GM13976 (cell line): ENCODE measurements at regions not wholly inside any gene's neighbourhood (a gene's known extent, or its start where the extent isn't known, plus 50 kb on each side); places are given as distances from the start of the nearest gene placed in this dataset.
"Not testable (repeated sequence)": the region's sequence is repeated elsewhere in the genome, so short reads cannot be mapped to it uniquely, and the experiment has no call there.

Source experiments
- DNase-seq: peaks from one replicate; pipeline ENCODE4 v3.0.0; 2012; ENCODE audit warnings: low spot score
- in situ Hi-C: fragments of 300-500 bp; cut with MboI; formaldehyde crosslinking; loops from one replicate; pipeline ENCODE4 v1.12.0; 2022; ENCODE audit warnings: low sequenced_read_pairs, mixed read lengths, inconsistent platforms; ENCODE audit not compliant: unreplicated experiment
- TF ChIP-seq, protein P1 (sequence below): IDR thresholded peaks from 2 replicates; pipeline ENCODE4 v1.5.1; 2012; ENCODE audit warnings: borderline replicate concordance, mild to moderate bottlenecking; ENCODE audit not compliant: insufficient read depth; ENCODE audit errors: extremely low read depth, missing control alignments, control extremely low read depth

DNA sequence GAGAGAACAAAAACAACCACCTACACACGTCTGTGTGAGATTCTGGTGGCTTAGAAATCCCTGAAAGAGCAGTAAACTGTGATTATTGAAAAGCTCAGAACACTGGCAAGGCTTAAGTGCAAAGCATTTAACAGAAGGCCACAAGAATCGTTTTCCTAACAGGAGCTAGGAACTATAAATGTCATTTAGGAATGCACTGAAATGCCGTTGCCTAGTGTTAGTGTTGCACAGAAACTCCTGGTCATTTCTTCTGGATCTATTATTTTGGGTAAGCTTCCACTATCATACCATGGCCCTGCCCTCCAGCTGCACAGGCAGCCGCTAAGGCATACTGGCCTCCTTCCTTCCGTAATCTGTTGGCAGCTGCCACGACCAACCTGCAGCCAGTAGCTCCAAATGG is 923.2 kb downstream of the NLGN4X start:
- DNase-seq: no peak
- TF ChIP-seq, protein P1, sequence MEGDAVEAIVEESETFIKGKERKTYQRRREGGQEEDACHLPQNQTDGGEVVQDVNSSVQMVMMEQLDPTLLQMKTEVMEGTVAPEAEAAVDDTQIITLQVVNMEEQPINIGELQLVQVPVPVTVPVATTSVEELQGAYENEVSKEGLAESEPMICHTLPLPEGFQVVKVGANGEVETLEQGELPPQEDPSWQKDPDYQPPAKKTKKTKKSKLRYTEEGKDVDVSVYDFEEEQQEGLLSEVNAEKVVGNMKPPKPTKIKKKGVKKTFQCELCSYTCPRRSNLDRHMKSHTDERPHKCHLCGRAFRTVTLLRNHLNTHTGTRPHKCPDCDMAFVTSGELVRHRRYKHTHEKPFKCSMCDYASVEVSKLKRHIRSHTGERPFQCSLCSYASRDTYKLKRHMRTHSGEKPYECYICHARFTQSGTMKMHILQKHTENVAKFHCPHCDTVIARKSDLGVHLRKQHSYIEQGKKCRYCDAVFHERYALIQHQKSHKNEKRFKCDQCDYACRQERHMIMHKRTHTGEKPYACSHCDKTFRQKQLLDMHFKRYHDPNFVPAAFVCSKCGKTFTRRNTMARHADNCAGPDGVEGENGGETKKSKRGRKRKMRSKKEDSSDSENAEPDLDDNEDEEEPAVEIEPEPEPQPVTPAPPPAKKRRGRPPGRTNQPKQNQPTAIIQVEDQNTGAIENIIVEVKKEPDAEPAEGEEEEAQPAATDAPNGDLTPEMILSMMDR: no peak
- in situ Hi-C loops: no loop called here

DNA sequence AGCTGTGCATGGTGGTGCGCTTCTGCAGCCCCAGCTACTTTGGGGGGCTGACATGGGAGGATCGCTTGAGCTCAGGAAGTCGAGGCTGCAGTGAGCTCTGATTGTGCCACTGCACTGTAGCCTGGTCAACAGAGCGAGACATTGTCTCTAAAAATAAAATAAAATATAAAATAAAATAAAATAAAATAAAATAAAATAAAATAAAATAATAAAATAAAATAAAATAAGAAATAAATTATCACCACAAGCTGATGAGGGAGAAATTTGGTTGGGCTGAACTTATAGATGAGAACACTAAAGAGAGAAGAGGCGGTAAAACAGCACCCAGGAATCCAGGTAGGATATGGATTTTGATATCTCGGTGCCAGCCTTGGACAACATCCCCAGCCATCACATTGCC is 933.7 kb downstream of the NLGN4X start:
- TF ChIP-seq, protein P1: no peak
- in situ Hi-C loops: no loop called here
- DNase-seq: no peak

DNA sequence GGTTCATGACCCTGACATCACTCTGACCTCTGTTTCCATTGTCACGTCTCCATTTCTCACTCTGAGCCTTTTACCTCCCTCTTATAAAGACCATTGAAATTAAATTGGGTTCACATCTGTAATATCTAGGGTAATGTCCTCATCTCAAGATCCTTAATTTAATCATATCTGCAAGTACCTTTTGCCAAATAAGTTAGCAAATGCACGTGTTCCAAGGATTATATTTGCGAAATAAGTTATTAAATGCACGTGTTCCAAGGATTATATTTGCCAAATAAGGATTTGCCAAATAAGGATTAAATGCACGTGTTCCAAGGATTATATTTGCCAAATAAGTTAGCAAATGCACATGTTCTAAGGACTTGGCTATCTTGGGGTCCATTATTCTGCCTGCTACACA is 938.0 kb downstream of the NLGN4X start:
- in situ Hi-C loops: no loop called here
- TF ChIP-seq, protein P1: no peak
- no peak for DNase-seq

DNA sequence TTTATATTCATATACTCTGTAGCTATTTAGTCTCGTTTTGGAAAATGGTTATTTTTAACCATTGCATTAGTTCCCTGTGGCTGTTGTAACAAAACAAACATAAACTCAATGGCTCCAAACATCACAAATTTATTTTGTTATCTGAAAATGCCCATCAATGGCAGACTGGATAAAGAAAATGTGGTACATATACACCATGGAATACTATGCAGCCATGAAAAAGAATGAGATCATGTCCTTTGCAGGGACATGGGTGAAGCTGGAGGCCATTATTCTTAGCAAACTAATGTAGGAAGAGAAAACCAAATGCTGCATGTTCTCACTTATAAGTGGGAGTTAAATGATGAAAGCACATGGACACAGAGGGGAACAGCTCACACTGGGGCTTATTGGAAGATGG is 938.7 kb downstream of the NLGN4X start:
- DNase-seq, in situ Hi-C loops: not testable (repeated sequence)

DNA sequence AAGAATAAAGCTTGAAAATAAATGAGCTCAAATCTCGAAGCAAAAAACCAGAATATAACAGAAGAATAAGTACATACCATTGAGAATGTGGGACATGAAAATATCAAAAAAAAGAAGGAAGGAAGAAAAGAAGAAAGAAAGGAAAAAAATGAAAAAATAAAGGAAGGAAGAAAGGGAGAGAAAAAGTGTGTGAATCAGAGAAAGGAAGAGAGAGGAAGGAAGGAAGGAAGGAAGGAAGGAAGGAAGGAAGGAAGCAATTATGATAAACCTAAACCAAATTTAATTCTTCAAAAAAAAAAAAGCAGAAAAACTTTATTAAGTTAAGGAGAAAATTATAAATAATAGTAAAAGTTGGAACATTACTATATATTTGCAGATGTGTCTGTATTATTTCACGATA is 949.8 kb downstream of the NLGN4X start:
- no peak for DNase-seq
- TF ChIP-seq, protein P1: no peak
- in situ Hi-C loops: no loop called here

DNA sequence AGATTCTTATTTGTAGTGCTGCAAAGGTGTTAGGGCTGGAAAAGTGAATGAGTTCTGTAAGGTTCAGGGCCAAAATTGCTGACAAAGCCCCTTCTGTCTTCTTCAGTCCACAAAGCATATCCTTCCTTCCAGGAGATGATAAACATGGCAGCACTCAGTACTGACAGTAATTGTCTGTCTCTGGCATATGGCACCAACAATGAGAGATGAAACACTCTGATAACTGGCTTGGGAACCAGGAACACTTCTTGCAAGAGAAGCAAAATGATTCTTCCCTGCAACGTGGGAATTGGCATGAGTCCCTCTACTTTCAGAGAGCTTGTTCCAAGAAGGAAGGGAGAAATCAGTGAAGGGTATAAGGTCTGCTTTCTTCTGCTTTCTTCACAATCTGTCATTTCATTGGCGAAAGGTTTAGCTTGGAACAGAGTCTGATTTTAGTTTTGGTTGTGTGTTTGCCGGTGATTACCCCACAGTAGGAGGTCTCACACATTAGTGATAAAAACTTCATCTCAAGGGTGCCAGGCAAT is 963.3 kb downstream of the NLGN4X start:
- DNase-seq: no peak
- in situ Hi-C loops: no loop called here
- TF ChIP-seq, protein P1: no peak

DNA sequence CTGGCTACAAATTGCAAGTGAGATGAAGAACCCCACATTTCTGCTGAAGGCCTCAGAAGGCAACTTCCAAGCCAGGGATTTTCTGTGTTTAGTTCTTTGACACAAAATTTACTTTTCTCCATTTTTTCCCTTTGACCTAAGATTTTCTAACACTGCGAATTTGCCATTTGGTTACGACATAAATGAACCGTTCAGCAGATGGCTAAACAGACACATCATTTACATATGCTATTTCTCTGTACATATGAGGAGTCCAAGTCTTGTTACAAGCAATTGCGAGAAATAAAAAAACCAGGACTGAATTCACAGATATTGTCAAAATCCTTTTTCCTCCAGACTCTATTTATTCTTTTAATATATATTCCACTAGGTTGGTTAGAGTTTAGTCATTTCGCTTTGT is 978.6 kb downstream of the NLGN4X start:
- DNase-seq: no peak
- in situ Hi-C loops: no loop called here
- TF ChIP-seq, protein P1: no peak
